Activated T-helper 1 cell treated with Interleukin-2 at 50 U/mL for 16 hours (primary cell): ENCODE measurements at regions not wholly inside any gene's neighbourhood (a gene's known extent, or its start where the extent isn't known, plus 50 kb on each side); places are given as distances from the start of the nearest gene placed in this dataset.

Experiments used
- DNase-seq: peaks from one replicate; pipeline ENCODE4 v3.0.0-alpha.2; 2020; ENCODE audit warnings: low read depth

- no peak for DNase-seq
These were observed 613.5 kb upstream of the CDH4 start for GRCh38 chr20:60638430-60639098.

- no peak for DNase-seq
These were observed 610.1 kb upstream of the CDH4 start for GRCh38 chr20:60641879-60642447.

GRCh38 chr20:60642541-60642940 is 609.5 kb upstream of the CDH4 start:
- no peak for DNase-seq

- no peak for DNase-seq
These were observed 603.5 kb upstream of the CDH4 start for GRCh38 chr20:60648556-60648955.

GRCh38 chr20:60649541-60649940 is 602.5 kb upstream of the CDH4 start:
- no peak for DNase-seq

GRCh38 chr20:60650087-60650486 is 602.0 kb upstream of the CDH4 start:
- no peak for DNase-seq

- no peak for DNase-seq
These were observed 600.0 kb upstream of the CDH4 start for GRCh38 chr20:60652046-60652445.

- no peak for DNase-seq
These were observed 599.4 kb upstream of the CDH4 start for GRCh38 chr20:60652615-60653014.

GRCh38 chr20:60653111-60653845 is 598.8 kb upstream of the CDH4 start:
- DNase-seq, result no peak

- no peak for DNase-seq
These were observed 593.4 kb upstream of the CDH4 start for GRCh38 chr20:60658681-60659080.

GRCh38 chr20:60659240-60659639 is 592.8 kb upstream of the CDH4 start:
- DNase-seq, result no peak

GRCh38 chr20:60662307-60662706 is 589.8 kb upstream of the CDH4 start:
- no peak for DNase-seq

GRCh38 chr20:60664106-60664505 is 588.0 kb upstream of the CDH4 start:
- no peak for DNase-seq

- no peak for DNase-seq
These were observed 584.4 kb upstream of the CDH4 start for GRCh38 chr20:60667641-60668040.

- DNase-seq, result no peak
These were observed 582.9 kb upstream of the CDH4 start for GRCh38 chr20:60669211-60669610.

GRCh38 chr20:60676011-60676410 is 576.0 kb upstream of the CDH4 start:
- no peak for DNase-seq

- DNase-seq, result no peak
These were observed 574.2 kb upstream of the CDH4 start for GRCh38 chr20:60677819-60678218.

GRCh38 chr20:60680554-60680953 is 571.5 kb upstream of the CDH4 start:
- no peak for DNase-seq

- no peak for DNase-seq
These were observed 564.8 kb upstream of the CDH4 start for GRCh38 chr20:60687213-60687612.

GRCh38 chr20:60690771-60691170 is 561.3 kb upstream of the CDH4 start:
- DNase-seq, result no peak

GRCh38 chr20:60691966-60692615 is 560.0 kb upstream of the CDH4 start:
- no peak for DNase-seq

- DNase-seq, result no peak
These were observed 558.4 kb upstream of the CDH4 start for GRCh38 chr20:60693496-60694133.
